NB4 (cell line): ENCODE measurements at regions not wholly inside any gene's neighbourhood (a gene's known extent, or its start where the extent isn't known, plus 50 kb on each side); places are given as distances from the start of the nearest gene placed in this dataset.

Experiments used
- DNase-seq: peaks from one replicate; pipeline ENCODE4 v3.0.0; 2010; ENCODE audit warnings: low read depth
- H3K4me3 ChIP-seq: one replicate; pipeline ENCODE4 v1.5.1; 2011; ENCODE audit warnings: mild to moderate bottlenecking, low read depth, low read length, moderate library complexity
- CTCF ChIP-seq: IDR thresholded peaks from one replicate; pipeline ENCODE4 v1.5.1; 2012; ENCODE audit warnings: low read depth, low read length
- MYC ChIP-seq: IDR thresholded peaks from 2 replicates; pipeline ENCODE4 v1.6.1; 2011; ENCODE audit warnings: low read depth, low read length
- POLR2A ChIP-seq: IDR thresholded peaks from 2 replicates; pipeline ENCODE4 v1.6.1; 2011; ENCODE audit warnings: mild to moderate bottlenecking; ENCODE audit not compliant: insufficient read length; ENCODE audit errors: extremely low read depth
- TF ChIP-seq, protein P1 (sequence below): IDR thresholded peaks from 2 replicates; pipeline ENCODE4 v1.6.1; 2011; ENCODE audit warnings: low read depth, low read length

DNA sequence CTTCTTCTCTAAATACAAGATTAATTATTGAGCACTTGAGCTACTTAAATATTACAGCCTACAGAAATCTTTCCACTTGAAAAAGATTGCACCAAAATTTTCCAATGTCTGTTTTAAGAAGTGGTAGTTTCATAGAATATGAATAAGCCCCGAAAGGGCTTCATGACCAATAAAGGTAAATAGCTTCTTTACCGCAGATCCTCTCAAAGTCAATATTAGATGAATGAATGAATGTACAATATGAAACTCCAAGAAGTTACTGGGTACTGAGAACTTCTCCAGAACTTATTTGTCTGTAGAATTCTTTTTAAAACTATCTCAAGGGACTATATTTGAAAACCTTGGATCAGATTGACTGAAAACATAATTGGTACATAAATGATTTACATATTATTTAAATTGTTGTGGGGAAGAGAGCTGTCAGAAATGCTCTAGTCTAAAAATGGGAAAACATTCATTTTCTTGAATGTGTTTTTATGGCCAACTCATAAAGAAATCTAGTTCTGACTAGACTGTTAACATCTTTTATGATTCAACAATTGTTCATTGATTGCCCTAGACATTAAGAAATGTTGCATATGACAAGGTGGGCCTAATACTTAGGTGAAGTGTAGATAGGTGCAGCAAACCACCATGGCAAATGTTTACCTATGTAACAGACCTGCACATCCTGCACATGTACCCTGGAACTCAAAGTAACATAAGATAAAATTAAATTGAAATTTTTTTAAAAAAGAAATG lies 227.0 kb downstream of the SPRY2 start:
- TF ChIP-seq, protein P1, sequence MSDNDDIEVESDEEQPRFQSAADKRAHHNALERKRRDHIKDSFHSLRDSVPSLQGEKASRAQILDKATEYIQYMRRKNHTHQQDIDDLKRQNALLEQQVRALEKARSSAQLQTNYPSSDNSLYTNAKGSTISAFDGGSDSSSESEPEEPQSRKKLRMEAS: no peak
- TF ChIP-seq CTCF: no peak
- TF ChIP-seq POLR2A: no peak
- no peak for TF ChIP-seq MYC
- H3K4me3 ChIP-seq: no peak overlapping the region
- no peak for DNase-seq

DNA sequence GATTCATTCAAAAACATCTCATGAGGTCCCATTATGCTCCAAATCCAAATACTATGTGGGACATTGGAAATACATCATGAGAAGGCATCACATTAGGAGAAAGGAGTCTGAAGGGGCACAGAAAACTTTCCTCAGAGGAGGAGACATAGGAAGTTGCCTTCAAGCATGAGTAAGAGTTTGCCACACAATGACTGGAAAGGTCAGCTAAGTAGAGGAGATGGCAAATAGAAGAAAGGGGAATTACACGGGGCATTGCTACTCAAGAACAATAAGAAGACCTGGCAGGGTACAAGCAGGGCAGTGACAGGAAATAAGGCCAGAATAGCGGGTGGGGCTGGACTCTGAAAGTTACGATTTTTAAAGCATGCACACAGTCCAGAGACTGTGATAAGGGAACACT lies 231.6 kb downstream of the SPRY2 start:
- TF ChIP-seq POLR2A (no peak), MYC (no peak), CTCF (no peak)
- TF ChIP-seq, protein P1: no peak
- no peak for DNase-seq
- H3K4me3 ChIP-seq: no peak overlapping the region

GRCh38 chr13:80105350-80105749 lies 235.6 kb downstream of the SPRY2 start:
- TF ChIP-seq MYC: no peak
- TF ChIP-seq POLR2A: no peak
- TF ChIP-seq CTCF: no peak
- TF ChIP-seq, protein P1: no peak
- no peak for DNase-seq
- no peak overlapping the region for H3K4me3 ChIP-seq

DNA sequence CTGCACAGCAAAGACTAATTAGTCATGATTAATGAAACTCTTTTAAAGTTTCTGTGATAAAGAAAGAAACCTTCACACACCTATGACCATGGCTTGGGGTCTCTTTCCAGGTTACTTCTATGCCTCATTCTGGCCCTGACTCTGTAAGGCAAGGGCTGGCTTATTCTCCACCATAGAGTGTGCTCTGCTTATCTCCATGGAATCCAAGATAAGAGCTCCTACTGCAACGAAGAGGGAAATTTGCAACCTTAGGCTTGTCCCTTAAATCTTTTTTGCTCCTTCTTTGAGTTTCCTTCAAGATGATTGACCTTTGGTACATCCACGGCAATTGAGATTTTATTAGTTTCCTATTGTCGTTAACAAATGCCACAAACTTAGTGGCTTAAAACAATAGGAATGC lies 239.9 kb downstream of the SPRY2 start:
- DNase-seq: no peak

GRCh38 chr13:80100636-80101035 lies 240.3 kb downstream of the SPRY2 start:
- H3K4me3 ChIP-seq: no peak overlapping the region
- DNase-seq: no peak
- TF ChIP-seq MYC (no peak), CTCF (no peak), POLR2A (no peak)
- TF ChIP-seq, protein P1: no peak

More for the DNA sequence above, 239.9 kb downstream of the SPRY2 start:
- no peak overlapping the region for H3K4me3 ChIP-seq
- no peak for TF ChIP-seq MYC
- no peak for TF ChIP-seq POLR2A
- no peak for TF ChIP-seq CTCF
- TF ChIP-seq, protein P1: no peak
